Activated CD8-positive, alpha-beta memory T cell treated with anti-CD3 and anti-CD28 coated beads, Interleukin-2, amount 50 U/mL, for 24 hours (primary cell): ENCODE measurements at regions not wholly inside any gene's neighbourhood (a gene's known extent, or its start where the extent isn't known, plus 50 kb on each side); places are given as distances from the start of the nearest gene placed in this dataset.

Experiments
- DNase-seq: peaks from one replicate; pipeline ENCODE4 v3.0.0-alpha.2; 2020; ENCODE audit errors: extremely low read depth

GRCh38 chr15:31510057-31510456 lies 183.4 kb downstream of the KLF13 start:
- no peak for DNase-seq

DNA sequence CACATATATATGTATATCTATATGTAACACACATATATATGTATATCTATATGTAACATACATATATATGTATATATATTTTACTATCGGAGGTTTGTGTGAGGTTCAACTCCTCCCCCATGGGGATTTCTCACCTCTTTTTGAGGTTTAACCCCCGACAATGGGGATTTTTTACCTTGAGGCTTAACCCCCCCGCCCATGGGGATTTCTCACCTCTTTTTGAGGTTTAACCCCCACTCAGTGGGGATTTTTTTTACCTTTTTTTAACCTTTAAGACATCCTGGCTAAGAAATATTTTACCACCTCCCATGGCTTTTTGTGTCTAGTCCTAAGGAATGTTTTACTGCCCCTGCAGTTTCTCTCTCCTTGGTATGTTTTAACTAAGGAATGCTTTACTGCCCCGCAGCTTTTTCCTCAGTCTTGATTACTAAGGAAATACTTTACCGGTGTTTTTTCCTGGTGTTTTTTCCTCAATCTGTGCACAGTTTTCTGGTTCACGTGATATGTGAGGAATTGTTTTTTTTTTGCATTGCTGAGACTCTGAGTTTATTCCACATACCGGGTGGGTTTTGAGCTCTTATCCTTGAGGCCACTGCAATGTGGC lies 185.2 kb downstream of the KLF13 start:
- DNase-seq, result peak; percentile 13

- DNase-seq, result no peak
These were observed 186.5 kb downstream of the KLF13 start for GRCh38 chr15:31513178-31513577.

DNA sequence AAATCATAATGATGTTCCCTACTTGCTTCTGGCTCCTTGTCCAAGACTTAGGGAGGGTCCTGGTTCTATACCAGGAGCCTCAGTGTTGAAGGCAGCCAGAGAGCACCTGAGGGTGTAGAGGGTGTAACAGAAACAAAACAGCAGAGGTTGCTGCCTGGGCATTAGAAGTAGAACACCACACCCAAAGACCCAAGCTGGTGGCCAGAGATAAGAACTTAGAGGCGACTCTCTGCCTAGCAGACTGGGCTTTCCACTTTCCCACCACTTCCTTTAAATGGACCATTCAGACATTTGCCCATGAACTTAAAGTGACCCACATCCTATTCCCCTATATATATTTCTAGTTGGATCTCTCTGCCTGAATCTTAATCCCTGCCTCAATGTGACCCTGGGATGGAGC lies 189.8 kb downstream of the KLF13 start:
- no peak for DNase-seq

DNA sequence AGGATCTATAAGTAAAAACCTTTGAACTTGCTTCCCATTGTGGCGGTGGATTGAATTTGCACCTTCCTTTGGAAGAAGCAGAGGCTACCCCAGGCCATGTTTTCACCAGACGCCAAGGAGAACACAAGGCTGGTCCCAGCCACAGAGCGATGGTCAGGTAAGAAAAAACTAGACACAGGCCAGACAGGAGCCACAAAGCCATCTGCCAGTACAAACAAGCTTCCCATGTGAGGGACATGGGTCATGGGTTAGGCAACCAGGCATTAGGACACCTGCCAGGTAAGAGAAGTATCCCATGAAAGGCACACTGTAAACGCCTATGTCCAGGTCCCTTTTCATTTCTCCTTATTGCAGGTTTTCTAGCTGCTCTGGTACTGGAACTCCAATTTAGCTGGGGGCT lies 190.2 kb downstream of the KLF13 start:
- no peak for DNase-seq

DNA sequence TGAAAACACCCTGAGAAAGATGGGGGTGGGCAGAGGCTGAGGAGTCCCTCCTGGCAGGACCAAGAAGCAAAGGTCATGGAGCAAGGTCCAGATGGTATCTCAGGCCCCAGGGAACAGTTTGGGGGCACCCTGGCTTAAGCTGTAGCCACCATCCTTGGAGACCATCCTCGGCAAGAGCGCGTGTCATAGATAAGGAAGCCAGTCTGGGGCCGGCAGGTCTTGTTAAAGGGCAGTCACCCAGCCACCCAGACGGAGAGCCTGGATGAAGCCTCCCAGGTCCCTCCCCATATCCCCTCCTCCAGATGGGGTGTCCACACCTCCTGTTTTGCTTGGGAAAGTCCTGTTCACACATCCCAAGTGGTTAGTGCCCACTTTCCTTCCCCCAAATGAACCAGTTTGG lies 191.1 kb downstream of the KLF13 start:
- DNase-seq, result no peak

GRCh38 chr15:31522028-31522427 lies 195.4 kb downstream of the KLF13 start:
- DNase-seq, result no peak

- DNase-seq, result no peak
These were observed 196.5 kb downstream of the KLF13 start for GRCh38 chr15:31523027-31523654.

- no peak for DNase-seq
These were observed 197.0 kb downstream of the KLF13 start for GRCh38 chr15:31523655-31524049.

DNA sequence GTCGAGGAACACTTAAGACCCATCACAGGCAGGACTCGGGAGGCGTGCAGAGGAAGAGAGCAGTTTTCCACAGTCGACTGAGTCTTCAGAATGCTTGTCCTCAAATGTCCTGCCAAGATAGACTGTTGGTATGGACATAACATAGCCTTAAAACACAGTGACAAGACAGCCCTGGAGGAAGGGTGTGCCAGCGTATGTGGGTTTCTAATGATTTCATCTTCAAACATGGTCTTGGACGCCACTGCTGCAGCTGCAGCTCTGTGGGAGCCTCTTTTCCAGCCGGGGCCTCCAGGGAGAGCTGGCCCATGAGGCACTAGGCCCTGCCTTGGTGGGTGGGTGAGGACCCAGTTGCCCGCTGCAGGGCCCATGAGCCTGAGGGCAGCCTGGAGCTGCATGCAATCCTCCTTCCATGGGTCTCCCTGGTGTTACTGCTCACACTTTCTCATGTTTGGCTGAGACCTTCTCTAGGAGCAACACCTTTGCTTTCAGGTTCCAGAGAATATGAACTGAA lies 198.6 kb downstream of the KLF13 start:
- no peak for DNase-seq

DNA sequence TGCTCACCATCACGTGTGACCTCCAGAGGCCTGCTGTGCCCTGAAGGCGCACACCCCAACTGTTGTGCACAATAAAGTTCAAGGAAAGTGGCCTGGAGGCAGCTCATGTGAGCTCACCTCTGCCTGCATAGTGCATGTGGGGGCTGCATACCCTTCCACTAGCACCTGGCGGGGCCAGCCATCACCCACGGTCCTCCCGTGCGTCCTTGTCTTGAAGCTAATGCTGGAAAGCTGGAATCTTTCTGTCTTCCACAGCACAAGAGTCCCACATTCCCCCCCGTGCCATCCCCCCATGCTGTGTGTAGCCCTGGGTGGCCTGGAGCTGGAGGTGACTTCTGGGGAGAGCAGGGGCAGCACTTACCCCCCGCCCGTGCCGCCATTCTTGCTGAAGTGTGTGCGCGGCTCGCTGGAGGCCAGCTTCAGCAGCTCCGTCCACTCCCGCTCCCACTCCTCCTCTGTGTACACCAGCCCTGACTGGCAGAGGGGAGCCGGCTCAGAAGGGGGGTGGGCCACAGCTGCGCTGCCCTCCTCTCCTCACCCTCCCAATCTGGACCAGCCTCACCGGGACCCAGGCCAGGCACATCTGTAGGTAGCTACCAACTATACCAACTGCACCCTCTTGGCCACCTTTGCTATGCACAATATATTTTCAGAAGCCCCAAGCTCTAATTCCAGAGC lies 199.5 kb downstream of the KLF13 start:
- no peak for DNase-seq

GRCh38 chr15:31526916-31527690 lies 200.5 kb downstream of the KLF13 start:
- no peak for DNase-seq

- no peak for DNase-seq
These were observed 202.2 kb downstream of the KLF13 start for GRCh38 chr15:31528846-31529245.

DNA sequence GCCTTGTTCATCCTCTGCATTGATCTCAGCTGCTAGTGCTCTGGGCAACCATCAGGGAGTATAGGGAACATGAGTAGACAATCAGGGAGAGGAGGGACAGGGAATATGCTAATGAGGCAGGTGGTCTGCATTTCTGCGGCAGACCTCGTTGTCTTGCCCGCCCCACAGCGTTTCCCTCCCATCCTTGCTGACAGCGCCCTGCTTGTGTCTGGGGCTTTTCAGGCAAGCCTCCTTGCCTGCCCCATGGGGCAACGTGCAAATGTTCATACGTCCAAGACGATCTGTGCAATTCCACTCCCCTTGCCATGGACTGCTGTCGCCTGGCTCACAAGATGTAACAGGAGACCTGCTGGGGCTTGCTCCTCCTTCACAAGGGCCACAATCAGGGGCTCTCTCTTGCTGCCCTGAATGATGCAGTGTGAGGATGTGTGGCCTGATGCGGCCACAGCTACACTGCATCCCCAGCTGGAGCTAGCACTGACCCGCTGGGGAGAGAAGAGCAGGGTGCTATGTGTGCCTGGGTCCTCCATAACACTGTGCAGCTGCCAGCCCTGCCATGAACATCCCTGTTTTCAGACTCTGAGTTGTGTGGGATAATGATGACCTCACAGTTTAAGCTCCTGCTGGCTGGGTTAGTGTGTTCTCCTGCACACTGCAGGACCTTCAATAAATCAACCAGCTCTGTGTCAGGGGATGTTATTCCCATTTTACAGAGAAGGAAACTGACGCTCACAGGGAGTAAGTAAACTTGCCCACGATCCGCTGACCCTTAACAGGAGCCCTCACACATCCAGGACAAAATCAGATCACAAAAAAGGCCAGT lies 211.3 kb downstream of the KLF13 start:
- DNase-seq, result no peak

DNA sequence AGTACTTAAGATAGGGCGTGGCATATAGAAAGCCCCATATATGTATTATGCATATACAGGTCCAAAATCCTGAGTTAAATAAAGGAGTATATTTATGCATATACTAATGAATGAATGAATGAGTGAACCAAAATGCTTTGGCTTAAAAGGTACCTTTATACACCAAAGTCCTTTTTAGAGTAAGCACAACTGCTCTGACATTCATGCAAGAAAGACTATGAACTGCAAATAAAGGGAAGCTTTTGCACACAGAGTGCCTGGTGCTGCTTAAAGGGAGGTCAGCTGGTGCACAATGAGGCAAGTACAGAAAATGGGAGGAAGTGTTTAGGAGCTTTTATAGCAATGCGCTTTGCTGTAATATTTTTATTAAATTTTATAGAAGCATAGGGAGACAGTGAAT lies 214.0 kb downstream of the KLF13 start:
- no peak for DNase-seq

DNA sequence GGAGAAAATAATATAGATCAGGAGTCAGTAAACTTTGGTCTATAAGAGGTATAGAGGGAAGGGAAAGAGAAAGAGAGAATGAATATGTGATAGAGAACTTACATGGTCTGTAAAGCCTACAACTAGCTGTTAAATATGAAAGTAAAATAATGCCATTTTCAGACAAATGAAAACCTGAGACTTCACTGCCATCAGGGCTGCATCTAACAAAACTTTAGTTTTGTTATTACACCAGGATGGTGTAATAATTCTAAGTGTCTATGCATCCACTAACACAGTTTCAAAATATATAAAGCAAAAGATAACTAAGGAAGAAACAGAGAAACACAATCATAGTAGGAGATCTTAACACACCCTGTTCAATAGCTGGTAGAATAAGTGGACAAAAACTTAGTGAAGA lies 217.7 kb downstream of the KLF13 start:
- DNase-seq, result no peak

- DNase-seq, result no peak
These were observed 218.6 kb downstream of the KLF13 start for GRCh38 chr15:31545257-31545656.

DNA sequence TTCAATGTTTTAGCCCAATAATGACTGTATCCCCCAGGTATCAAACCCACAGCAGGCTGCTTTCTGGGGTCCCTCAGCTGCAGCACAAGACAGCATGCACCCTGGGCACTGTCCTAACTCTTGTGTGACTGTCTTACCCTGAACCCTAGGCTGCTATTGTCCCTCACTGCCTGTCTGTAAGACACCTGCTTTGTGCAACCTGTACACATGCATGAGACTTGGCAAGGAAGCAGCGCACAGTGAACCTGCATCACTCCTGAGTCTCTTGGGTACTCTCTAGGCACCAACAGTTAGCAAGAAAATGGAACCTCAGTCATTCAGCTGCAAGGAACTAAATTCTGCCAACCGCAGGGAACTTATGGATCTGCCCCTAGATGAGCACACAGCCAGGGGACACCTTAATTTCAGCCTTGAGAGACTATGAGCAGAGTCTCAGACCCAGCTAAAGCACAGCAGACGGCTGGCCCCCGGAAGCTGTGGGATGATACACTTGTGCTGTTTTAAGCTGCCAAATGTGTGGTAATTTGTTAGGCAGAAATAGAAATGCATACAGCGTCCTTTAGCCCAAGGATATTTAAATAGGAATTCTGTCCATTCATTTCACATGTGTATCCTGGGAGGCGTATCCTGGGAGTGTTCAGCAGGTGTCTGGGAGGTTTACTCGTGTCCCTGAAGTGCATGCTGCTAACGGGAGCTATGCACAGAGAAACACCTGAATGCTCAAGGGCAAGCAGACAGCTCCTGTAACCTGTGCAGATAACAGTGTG lies 223.8 kb downstream of the KLF13 start:
- no peak for DNase-seq

DNA sequence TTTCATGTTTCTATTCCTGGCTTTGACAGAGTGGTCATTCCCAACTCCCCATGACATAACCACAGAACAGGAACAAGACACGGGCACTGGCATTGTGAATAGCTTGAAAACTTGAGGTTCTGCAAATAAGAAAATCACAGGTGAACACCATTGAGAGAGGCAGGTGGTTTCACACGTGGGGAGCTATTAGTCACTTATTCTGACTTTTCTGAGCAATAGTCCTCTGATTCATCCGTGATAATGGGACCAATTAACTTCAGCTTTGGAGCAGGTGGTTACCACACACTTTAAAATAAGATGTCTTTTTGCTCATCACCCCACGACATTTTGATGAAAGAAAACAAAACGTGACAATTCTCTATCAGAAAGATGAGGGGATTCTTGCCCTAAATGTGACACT lies 224.7 kb downstream of the KLF13 start:
- DNase-seq, result no peak

DNA sequence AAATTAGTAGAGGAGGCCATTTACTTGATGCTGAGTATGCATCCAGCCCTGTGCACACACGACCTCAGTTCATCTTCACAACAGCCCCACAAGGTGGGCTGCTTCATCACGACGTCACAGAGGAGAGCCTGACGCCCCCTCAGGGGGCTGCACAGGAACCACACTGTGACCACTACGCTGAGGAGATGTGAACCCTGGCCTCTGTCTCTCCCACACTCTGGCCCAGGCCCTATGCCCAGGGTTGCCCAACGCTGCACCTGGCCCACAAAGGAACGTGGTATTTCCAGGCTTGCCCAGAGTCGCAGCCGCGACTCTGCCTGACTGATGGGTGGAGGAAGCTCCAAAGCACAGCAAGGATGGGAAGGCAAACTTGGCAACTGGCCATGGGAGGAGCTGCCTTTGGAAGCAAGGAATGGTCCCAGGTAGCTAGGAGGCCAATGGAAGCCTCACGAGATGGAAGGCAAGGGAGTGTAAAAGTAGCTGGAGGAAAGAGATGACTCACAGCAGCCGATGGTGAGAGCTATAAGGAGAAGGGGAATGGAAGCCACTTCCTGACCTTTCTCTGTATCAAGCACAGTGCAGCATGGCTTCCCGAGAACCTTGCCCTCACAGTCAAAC lies 226.0 kb downstream of the KLF13 start:
- no peak for DNase-seq
